ENCODE measurements at regions not wholly inside any gene's neighbourhood (a gene's known extent, or its start where the extent isn't known, plus 50 kb on each side); places are given as distances from the start of the nearest gene placed in this dataset.

GRCh38 chr20:63145156-63145555 lies 70.8 kb downstream of the YTHDF1 start:
- Histone ChIP-seq H3K27me3 (ENCODE audit: control insufficient read depth in 3 of 3, insufficient read depth in 3 of 3, low read length in 2 of 3) (peaks cover under 1 to 8% (median 5%) of the 10 kb centered on the region in 3 donors), H3K27ac (ENCODE audit: low read depth in 1 of 2, low read length in 1 of 2) (no peak overlapping the region), H3K36me3 (ENCODE audit: control insufficient read depth in 4 of 4, insufficient read depth in 4 of 4, low read length in 4 of 4) (no peaks in the 10 kb centered on the region), H3K4me3 (no peak overlapping the region), H3K4me1 (ENCODE audit: control insufficient read depth in 5 of 5, insufficient read depth in 5 of 5, low read length in 5 of 5) (no peaks in the 10 kb centered on the region), H3K9me3 (ENCODE audit: control insufficient read depth in 4 of 4, insufficient read depth in 3 of 4, low read length in 3 of 4) (peaks cover 0 to 8% (median 2%) of the 10 kb centered on the region in 4 donors), H3K9ac (ENCODE audit: insufficient read depth in 1 of 2, low read length in 2 of 2) (no peak overlapping the region)
- no peak for TF ChIP-seq CTCF (IDR thresholded peaks at IDR 0.05; ENCODE audit: control extremely low read depth, extremely low read depth)
- ATAC-seq (ENCODE audit: insufficient read depth, low FRiP score) (no peak), DNase-seq (no peak)
- 59 to 76% methylated on average over 4 of the region's 4 CpGs for whole genome bisulfite sequencing, 2 donors

GRCh38 chr20:63142933-63143332 lies 73.0 kb downstream of the YTHDF1 start:
- no peak overlapping the region for H3K27ac ChIP-seq (ENCODE audit: low read depth in 1 of 2, low read length in 1 of 2)
- H3K36me3 ChIP-seq (ENCODE audit: control insufficient read depth in 4 of 4, insufficient read depth in 4 of 4, low read length in 4 of 4), result no peaks in the 10 kb centered on the region
- TF ChIP-seq CTCF (IDR thresholded peaks at IDR 0.05; ENCODE audit: control extremely low read depth, extremely low read depth), result no peak
- ATAC-seq (ENCODE audit: insufficient read depth, low FRiP score) (no peak), DNase-seq (no peak)
- peaks cover 0 to 4% (median 1%) of the 10 kb centered on the region in 4 donors for H3K9me3 ChIP-seq (ENCODE audit: control insufficient read depth in 4 of 4, insufficient read depth in 3 of 4, low read length in 3 of 4)
- H3K9ac ChIP-seq (ENCODE audit: insufficient read depth in 1 of 2, low read length in 2 of 2), result no peak overlapping the region
- WGBS, 2 donors, result 86 to 88% methylated on average over 9 of the region's 9 CpGs
- no peak overlapping the region for H3K4me3 ChIP-seq
- no peaks in the 10 kb centered on the region for H3K4me1 ChIP-seq (ENCODE audit: control insufficient read depth in 5 of 5, insufficient read depth in 5 of 5, low read length in 5 of 5)
- H3K27me3 ChIP-seq (ENCODE audit: control insufficient read depth in 3 of 3, insufficient read depth in 3 of 3, low read length in 2 of 3), result peaks cover 0 to 10% (median 0%) of the 10 kb centered on the region in 3 donors

- H3K27me3 ChIP-seq (ENCODE audit: control insufficient read depth in 3 of 3, insufficient read depth in 3 of 3, low read length in 2 of 3), result peaks cover 0 to 10% (median 0%) of the 10 kb centered on the region in 3 donors
- DNase-seq, result no peak
Observed at GRCh38 chr20:63141531-63141930, 74.4 kb downstream of the YTHDF1 start.

More at GRCh38 chr20:63141531-63141930, 74.4 kb downstream of the YTHDF1 start:
- Histone ChIP-seq H3K4me1 (ENCODE audit: control insufficient read depth in 5 of 5, insufficient read depth in 5 of 5, low read length in 5 of 5) (no peaks in the 10 kb centered on the region), H3K9ac (ENCODE audit: insufficient read depth in 1 of 2, low read length in 2 of 2) (no peak overlapping the region), H3K36me3 (ENCODE audit: control insufficient read depth in 4 of 4, insufficient read depth in 4 of 4, low read length in 4 of 4) (no peaks in the 10 kb centered on the region), H3K9me3 (ENCODE audit: control insufficient read depth in 4 of 4, insufficient read depth in 3 of 4, low read length in 3 of 4) (peaks cover 0 to 2% (median 0%) of the 10 kb centered on the region in 4 donors), H3K4me3 (no peak overlapping the region), H3K27ac (ENCODE audit: low read depth in 1 of 2, low read length in 1 of 2) (no peak overlapping the region)
- no peak for ATAC-seq (ENCODE audit: insufficient read depth, low FRiP score)
- WGBS, 2 donors, result 88 to 92% methylated on average over 12 of the region's 12 CpGs
- TF ChIP-seq CTCF (IDR thresholded peaks at IDR 0.05; ENCODE audit: control extremely low read depth, extremely low read depth), result no peak
